HCT116 (cell line): ENCODE measurements at regions not wholly inside any gene's neighbourhood (a gene's known extent, or its start where the extent isn't known, plus 50 kb on each side); places are given as distances from the start of the nearest gene placed in this dataset.

ENCODE experiments used
- ATAC-seq: fragments of 200-7000 bp; cut with Tn5 transposase; 2 replicates; pipeline ENCODE4 v1.9.1; 2020; ENCODE audit warnings: mild to moderate bottlenecking, moderate library complexity
- BruUV-seq: library from RNA; stranded (reverse); fragments of 400-500 nt; replicated peaks from 2 replicates; lab custom pipeline; 2021; lab: Mats Ljungman, UMichigan
- CTCF ChIA-PET: fragments of 300-600 bp; sonication (Branson Sonifier 250); formaldehyde crosslinking; loops from one replicate; lab custom pipeline; 2021; ENCODE audit warnings: antibody characterized with exemption; lab: Charles Lee
- POLR2A ChIA-PET: fragments of 300-600, 350-600 bp; sonication (Branson Sonifier 250); formaldehyde crosslinking; loops from one replicate; lab custom pipeline; 2021; ENCODE audit warnings: antibody characterized with exemption; lab: Charles Lee
- RAD21 ChIA-PET, 2 experiments: fragments of 300-600 bp; sonication (Branson Sonifier 250); formaldehyde crosslinking; loops; one replicate each; lab custom pipeline; 2023; ENCODE audit warnings: low total read pairs in 2 of 2; ENCODE audit not compliant: uncharacterized antibody in 2 of 2, unreplicated experiment in 2 of 2, low non-redundant PET in 1 of 2; lab: Charles Lee
- DNase-seq: peaks from one replicate; pipeline ENCODE4 v3.0.0-alpha.2; 2010; ENCODE audit warnings: low read depth, low spot score
- H2AFZ ChIP-seq: fragments of 200-600 bp; shearing (Covaris generic), sonication (generic); 2 replicates; pipeline ENCODE4 v1.6.1; 2017; ENCODE audit warnings: low read depth, mixed run types, mixed read lengths, antibody characterized with exemption, low read length; ENCODE audit not compliant: poor library complexity, severe bottlenecking
- H3K27ac ChIP-seq: 2 replicates; pipeline ENCODE4 v1.5.1; 2012; ENCODE audit warnings: low read depth, low read length
- H3K27me3 ChIP-seq: fragments of 200-600 bp; sonication (generic); 2 replicates; pipeline ENCODE4 v1.6.1; 2016; ENCODE audit warnings: mixed run types, low read length, mixed read lengths; ENCODE audit not compliant: insufficient read depth
- H3K36me3 ChIP-seq, 2 experiments: fragments of 200-500 bp in 1 of 2; fragments of 200-600 bp in 1 of 2; sonication (Bioruptor generic) in 1 of 2; sonication (generic) in 1 of 2; 2 replicates each; pipeline versions ENCODE4 v1.5.1 to v1.6.1; 2014 to 2016; ENCODE audit warnings: low read length in 2 of 2, inconsistent platforms in 1 of 2, mixed read lengths in 1 of 2, mixed run types in 1 of 2; ENCODE audit not compliant: insufficient read depth in 2 of 2, control insufficient read depth in 1 of 2
- H3K4me1 ChIP-seq, 2 experiments: fragments of 200-600 bp in 1 of 2; sonication (generic) in 1 of 2; 2 replicates each; pipeline versions ENCODE4 v1.5.1 to v1.6.1; 2012 to 2017; ENCODE audit warnings: low read length in 2 of 2, inconsistent platforms in 1 of 2, mild to moderate bottlenecking in 1 of 2, mixed read lengths in 1 of 2, mixed run types in 1 of 2, moderate library complexity in 1 of 2; ENCODE audit not compliant: insufficient read depth in 2 of 2, control insufficient read depth in 1 of 2
- H3K4me2 ChIP-seq: fragments of 200-600 bp; sonication (generic); 2 replicates; pipeline ENCODE4 v1.6.1; 2017; ENCODE audit warnings: mixed run types, low read length, mixed read lengths
- H3K4me3 ChIP-seq, 2 experiments: fragments of 200-600 bp in 1 of 2; sonication (generic) in 1 of 2; replicated peaks in 1 of 2; 2 replicates each; pipeline ENCODE4 v1.5.1; 2011 to 2016; ENCODE audit warnings: low read length in 2 of 2, control low read depth in 1 of 2, low read depth in 1 of 2, mild to moderate bottlenecking in 1 of 2, mixed read lengths in 1 of 2, mixed run types in 1 of 2
- H3K79me2 ChIP-seq: fragments of 200-600 bp; sonication (generic); 2 replicates; pipeline ENCODE4 v1.6.1; 2017; ENCODE audit warnings: mild to moderate bottlenecking, mixed run types, low read length, moderate library complexity, mixed read lengths; ENCODE audit not compliant: insufficient read depth
- H3K9ac ChIP-seq: fragments of 200-600 bp; sonication (generic); 2 replicates; pipeline ENCODE4 v1.6.1; 2016; ENCODE audit warnings: low read length, mixed read lengths
- H3K9me2 ChIP-seq: fragments of 200-600 bp; sonication (generic), shearing (Covaris generic); 2 replicates; pipeline ENCODE4 v1.6.1; 2017; ENCODE audit warnings: mixed run types, mild to moderate bottlenecking, moderate library complexity; ENCODE audit not compliant: insufficient read depth
- H3K9me3 ChIP-seq, 2 experiments: fragments of 200-500 bp in 1 of 2; fragments of 200-600 bp in 1 of 2; sonication (Bioruptor generic) in 1 of 2; sonication (generic) in 1 of 2; 2 replicates each; pipeline ENCODE4 v1.6.1; 2014 to 2017; ENCODE audit warnings: low read length in 2 of 2, mixed read lengths in 2 of 2, inconsistent platforms in 1 of 2, low read depth in 1 of 2, mild to moderate bottlenecking in 1 of 2, mixed run types in 1 of 2, moderate library complexity in 1 of 2; ENCODE audit not compliant: control insufficient read depth in 1 of 2, insufficient read depth in 1 of 2
- H4K20me1 ChIP-seq: fragments of 200-600 bp; sonication (generic), shearing (Covaris generic); 2 replicates; pipeline ENCODE4 v1.6.1; 2017; ENCODE audit warnings: mixed run types, mild to moderate bottlenecking, moderate library complexity; ENCODE audit not compliant: insufficient read depth
- ATF3 ChIP-seq: IDR thresholded peaks from 2 replicates; pipeline ENCODE4 v1.6.1; 2012
- CTCF ChIP-seq, 3 experiments: fragments of 200-600 bp in 1 of 3; sonication (generic) in 1 of 3; IDR thresholded peaks in 2 of 3; conservative IDR thresholded peaks in 1 of 3; 2 replicates each; pipeline ENCODE4 v1.5.1; 2012 to 2017; ENCODE audit warnings: low read depth in 2 of 3, low read length in 2 of 3, antibody characterized with exemption in 1 of 3, borderline replicate concordance in 1 of 3, control low read depth in 1 of 3, mild to moderate bottlenecking in 1 of 3, mixed read lengths in 1 of 3, mixed run types in 1 of 3, moderate library complexity in 1 of 3; ENCODE audit not compliant: insufficient read depth in 1 of 3
- ELF1 ChIP-seq: IDR thresholded peaks from 2 replicates; pipeline ENCODE4 v1.6.1; 2012; ENCODE audit warnings: low read depth, borderline replicate concordance
- EZH2 ChIP-seq: fragments of 200-600 bp; sonication (generic); IDR thresholded peaks from 2 replicates; pipeline ENCODE4 v1.6.1; 2017; ENCODE audit warnings: antibody characterized with exemption, mixed run types
- EZH2phosphoT487 ChIP-seq: fragments of 200-600 bp; IDR thresholded peaks from 2 replicates; pipeline ENCODE4 v1.6.1; 2018; ENCODE audit warnings: antibody characterized with exemption, borderline replicate concordance
- FOSL1 ChIP-seq: IDR thresholded peaks from 2 replicates; pipeline ENCODE4 v1.6.1; 2012; ENCODE audit warnings: low read depth
- POLR2A ChIP-seq: IDR thresholded peaks from 2 replicates; pipeline ENCODE4 v1.7.0; 2011; ENCODE audit warnings: borderline replicate concordance; ENCODE audit not compliant: insufficient read depth, insufficient read length; ENCODE audit errors: extremely low read depth
- POLR2AphosphoS5 ChIP-seq: IDR thresholded peaks from 2 replicates; pipeline ENCODE4 v1.6.1; 2011; ENCODE audit warnings: mild to moderate bottlenecking, low read depth, low read length, moderate library complexity
- SIN3A ChIP-seq: IDR thresholded peaks from 2 replicates; pipeline ENCODE4 v1.6.1; 2012; ENCODE audit warnings: low read depth
- SP1 ChIP-seq: IDR thresholded peaks from 2 replicates; pipeline ENCODE4 v1.6.1; 2012; ENCODE audit warnings: low read depth
- SRF ChIP-seq: IDR thresholded peaks from 2 replicates; pipeline ENCODE4 v1.6.1; 2012; ENCODE audit warnings: low read depth
- TCF7L2 ChIP-seq: IDR thresholded peaks from 2 replicates; pipeline ENCODE4 v1.7.0; 2011; ENCODE audit warnings: borderline replicate concordance, inconsistent platforms; ENCODE audit not compliant: insufficient read depth, insufficient read length; ENCODE audit errors: extremely low read depth
- YY1 ChIP-seq: IDR thresholded peaks from 2 replicates; pipeline ENCODE4 v1.6.1; 2011; ENCODE audit warnings: low read length, low read depth, moderate library complexity, mild to moderate bottlenecking; ENCODE audit not compliant: insufficient replicate concordance; ENCODE audit errors: extremely low read depth
- ZNF274 ChIP-seq: fragments of 200-500 bp; sonication (Bioruptor generic); IDR thresholded peaks from 2 replicates; pipeline ENCODE4 v1.6.1; 2014; ENCODE audit warnings: mild to moderate bottlenecking, low read depth, low read length, inconsistent platforms
- intact Hi-C: fragments of 100-400 bp; cut with micrococcal nuclease; formaldehyde crosslinking; loops from 2 replicates; pipeline ENCODE4 v1.10.0; 2022
- TF ChIP-seq, protein P1 (sequence below): IDR thresholded peaks from 2 replicates; pipeline ENCODE4 v1.6.1; 2011; ENCODE audit warnings: mild to moderate bottlenecking, low read length, moderate library complexity; ENCODE audit not compliant: insufficient replicate concordance; ENCODE audit errors: extremely low read depth
- TF ChIP-seq, protein P2 (sequence below): IDR thresholded peaks from 2 replicates; pipeline ENCODE4 v1.6.1; 2012

DNA sequence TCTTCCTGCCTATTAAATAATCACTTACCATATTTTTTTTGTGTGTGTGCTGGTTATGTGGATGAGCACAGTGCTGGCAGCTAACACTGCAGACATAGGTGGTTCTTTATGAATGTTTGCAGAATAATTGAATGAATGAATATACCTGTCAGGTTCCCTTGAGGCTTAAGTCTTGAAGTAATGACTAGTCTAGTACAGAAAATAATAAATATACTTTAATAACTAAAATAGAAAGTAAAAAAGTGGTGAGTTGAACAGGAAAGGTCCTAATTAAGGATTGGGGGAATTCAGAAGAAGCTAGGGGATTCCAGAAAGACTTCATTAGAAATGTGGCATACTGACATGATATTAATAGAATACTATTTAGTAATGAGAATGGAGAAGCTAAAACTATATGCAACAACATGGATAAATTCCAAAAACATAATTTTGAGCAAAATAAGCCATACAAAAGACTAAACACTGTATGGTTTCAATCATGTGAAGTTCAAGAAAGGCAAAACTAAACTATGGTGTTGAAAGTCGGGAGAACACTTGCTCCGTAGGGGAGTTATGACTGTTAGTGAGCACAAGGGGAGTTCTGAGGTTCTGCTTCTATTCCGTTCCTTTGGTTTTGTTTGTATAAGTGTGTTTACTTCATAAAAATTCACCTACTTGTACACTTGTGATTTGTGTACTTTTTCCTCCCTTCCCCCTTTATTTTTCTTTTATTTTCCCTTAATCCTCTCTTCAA lies 464.6 kb downstream of the MTX2 start:
- Histone ChIP-seq H3K4me1 (peaks cover 0 to 2% of the 10 kb centered on the region in 2 experiments; a peak in 1 of 4 replicates), H3K4me2 (no peak overlapping the region), H3K27me3 (peaks cover 43% of the 10 kb centered on the region), H2AFZ (no peak overlapping the region), H3K4me3 (no peak overlapping the region), H3K36me3 (no peaks in the 10 kb centered on the region), H3K79me2 (no peaks in the 10 kb centered on the region), H3K9ac (no peak overlapping the region), H3K27ac (no peak overlapping the region), H3K9me2 (no peaks in the 10 kb centered on the region), H4K20me1 (no peaks in the 10 kb centered on the region), H3K9me3 (no peaks in the 10 kb centered on the region)
- TF ChIP-seq TCF7L2 (no peak), EZH2 (no peak), ATF3 (no peak), FOSL1 (no peak), POLR2AphosphoS5 (no peak), ELF1 (no peak), ZNF274 (no peak), CTCF (IDR thresholded peaks at IDR 0.05 in 2 of 3, conservative IDR thresholded peaks at IDR 0.05 in 1 of 3; ENCODE audit: borderline replicate concordance in 1 of 3, insufficient read depth in 1 of 3, low read depth in 2 of 3, low read length in 2 of 3) (no peak), SRF (no peak), POLR2A (no peak), YY1 (no peak), SP1 (no peak), SIN3A (no peak), EZH2phosphoT487 (no peak)
- TF ChIP-seq, protein P1, sequence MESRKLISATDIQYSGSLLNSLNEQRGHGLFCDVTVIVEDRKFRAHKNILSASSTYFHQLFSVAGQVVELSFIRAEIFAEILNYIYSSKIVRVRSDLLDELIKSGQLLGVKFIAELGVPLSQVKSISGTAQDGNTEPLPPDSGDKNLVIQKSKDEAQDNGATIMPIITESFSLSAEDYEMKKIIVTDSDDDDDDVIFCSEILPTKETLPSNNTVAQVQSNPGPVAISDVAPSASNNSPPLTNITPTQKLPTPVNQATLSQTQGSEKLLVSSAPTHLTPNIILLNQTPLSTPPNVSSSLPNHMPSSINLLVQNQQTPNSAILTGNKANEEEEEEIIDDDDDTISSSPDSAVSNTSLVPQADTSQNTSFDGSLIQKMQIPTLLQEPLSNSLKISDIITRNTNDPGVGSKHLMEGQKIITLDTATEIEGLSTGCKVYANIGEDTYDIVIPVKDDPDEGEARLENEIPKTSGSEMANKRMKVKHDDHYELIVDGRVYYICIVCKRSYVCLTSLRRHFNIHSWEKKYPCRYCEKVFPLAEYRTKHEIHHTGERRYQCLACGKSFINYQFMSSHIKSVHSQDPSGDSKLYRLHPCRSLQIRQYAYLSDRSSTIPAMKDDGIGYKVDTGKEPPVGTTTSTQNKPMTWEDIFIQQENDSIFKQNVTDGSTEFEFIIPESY, result no peak
- TF ChIP-seq, protein P2, sequence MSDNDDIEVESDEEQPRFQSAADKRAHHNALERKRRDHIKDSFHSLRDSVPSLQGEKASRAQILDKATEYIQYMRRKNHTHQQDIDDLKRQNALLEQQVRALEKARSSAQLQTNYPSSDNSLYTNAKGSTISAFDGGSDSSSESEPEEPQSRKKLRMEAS, result no peak
- RAD21 ChIA-PET, result no interaction called here
- POLR2A ChIA-PET, result no interaction called here
- intact Hi-C loops, result no loop called here
- CTCF ChIA-PET, result no interaction called here
- no peak for ATAC-seq
- DNase-seq, result no peak
- BruUV-seq, result no TSS peak
